GM12874 (cell line): ENCODE measurements at regions not wholly inside any gene's neighbourhood (a gene's known extent, or its start where the extent isn't known, plus 50 kb on each side); places are given as distances from the start of the nearest gene placed in this dataset.

Experiments
- CTCF ChIP-seq: IDR thresholded peaks from 2 replicates; pipeline ENCODE4 v1.5.1; 2011; ENCODE audit warnings: low read depth, mild to moderate bottlenecking, control low read depth, low read length, moderate library complexity; ENCODE audit not compliant: insufficient read depth

GRCh38 chr1:2862814-2863647, 61.5 kb upstream of the TTC34 start:
- TF ChIP-seq CTCF = no peak

GRCh38 chr1:2863648-2863963, 62.1 kb upstream of the TTC34 start:
- TF ChIP-seq CTCF = no peak

- no peak for TF ChIP-seq CTCF
Observed at GRCh38 chr1:2864203-2864905, 62.9 kb upstream of the TTC34 start.

- no peak for TF ChIP-seq CTCF
Observed at GRCh38 chr1:2865000-2865399, 63.5 kb upstream of the TTC34 start.

GRCh38 chr1:2865571-2866421, 64.3 kb upstream of the TTC34 start:
- no peak for TF ChIP-seq CTCF

GRCh38 chr1:2866422-2867086, 65.1 kb upstream of the TTC34 start:
- TF ChIP-seq CTCF = no peak

GRCh38 chr1:2867087-2867425, 65.6 kb upstream of the TTC34 start:
- no peak for TF ChIP-seq CTCF
